Activated naive CD4-positive, alpha-beta T cell treated with anti-CD3 and anti-CD28 coated beads, Interleukin-2, amount 50 U/mL, for 24 hours (primary cell): ENCODE measurements at regions not wholly inside any gene's neighbourhood (a gene's known extent, or its start where the extent isn't known, plus 50 kb on each side); places are given as distances from the start of the nearest gene placed in this dataset.
"Not testable (repeated sequence)": the region's sequence is repeated elsewhere in the genome, so short reads cannot be mapped to it uniquely, and the experiment has no call there.

Source experiments
- H3K27ac Mint-ChIP-seq: one replicate; pipeline ENCODE4 v1.8.0; 2021; ENCODE audit warnings: mild to moderate bottlenecking, mixed read lengths
- H3K27me3 Mint-ChIP-seq: one replicate; pipeline ENCODE4 v1.8.0; 2021; ENCODE audit warnings: mixed read lengths
- H3K36me3 Mint-ChIP-seq: one replicate; pipeline ENCODE4 v1.8.0; 2021; ENCODE audit warnings: mixed read lengths
- H3K4me1 Mint-ChIP-seq: one replicate; pipeline ENCODE4 v1.8.0; 2021; ENCODE audit warnings: mixed read lengths
- H3K4me3 Mint-ChIP-seq: one replicate; pipeline ENCODE4 v1.8.0; 2021; ENCODE audit warnings: mild to moderate bottlenecking, mixed read lengths
- H3K9me3 Mint-ChIP-seq: one replicate; pipeline ENCODE4 v1.8.0; 2021; ENCODE audit warnings: mixed read lengths

GRCh38 chr6:67190733-67191132, 1444.3 kb upstream of the ADGRB3 start:
- H3K27me3 Mint-ChIP-seq: no peaks in the 10 kb centered on the region
- H3K4me1 Mint-ChIP-seq: no peaks in the 10 kb centered on the region
- H3K36me3 Mint-ChIP-seq: no peaks in the 10 kb centered on the region
- H3K4me3 Mint-ChIP-seq: no peak overlapping the region
- no peaks in the 10 kb centered on the region for H3K9me3 Mint-ChIP-seq
- no peak overlapping the region for H3K27ac Mint-ChIP-seq

GRCh38 chr6:67184405-67184804, 1450.7 kb upstream of the ADGRB3 start:
- Mint-ChIP-seq H3K4me3 (no peak overlapping the region), H3K9me3 (peaks cover 6% of the 10 kb centered on the region), H3K27ac (no peak overlapping the region), H3K4me1 (no peaks in the 10 kb centered on the region), H3K36me3 (no peaks in the 10 kb centered on the region), H3K27me3 (no peaks in the 10 kb centered on the region)

- no peak overlapping the region for H3K27ac Mint-ChIP-seq
- H3K9me3 Mint-ChIP-seq: no peaks in the 10 kb centered on the region
- no peaks in the 10 kb centered on the region for H3K36me3 Mint-ChIP-seq
- no peaks in the 10 kb centered on the region for H3K27me3 Mint-ChIP-seq
- no peaks in the 10 kb centered on the region for H3K4me1 Mint-ChIP-seq
- no peak overlapping the region for H3K4me3 Mint-ChIP-seq
Observed at GRCh38 chr6:67175101-67175500, 1460.0 kb upstream of the ADGRB3 start.

- Mint-ChIP-seq H3K27ac (no peak overlapping the region), H3K4me3 (no peak overlapping the region)
Observed at GRCh38 chr6:67165606-67166005, 1458.6 kb upstream of the EYS start.

GRCh38 chr6:67160820-67161219, 1453.8 kb upstream of the EYS start:
- H3K4me1 Mint-ChIP-seq: no peaks in the 10 kb centered on the region
- H3K27ac Mint-ChIP-seq: no peak overlapping the region
- H3K4me3 Mint-ChIP-seq: no peak overlapping the region
- no peaks in the 10 kb centered on the region for H3K27me3 Mint-ChIP-seq
- peaks cover 10% of the 10 kb centered on the region for H3K9me3 Mint-ChIP-seq
- no peaks in the 10 kb centered on the region for H3K36me3 Mint-ChIP-seq

More at GRCh38 chr6:67165606-67166005, 1458.6 kb upstream of the EYS start:
- H3K9me3 Mint-ChIP-seq: peaks cover 10% of the 10 kb centered on the region
- H3K36me3 Mint-ChIP-seq: no peaks in the 10 kb centered on the region
- H3K27me3 Mint-ChIP-seq: no peaks in the 10 kb centered on the region
- H3K4me1 Mint-ChIP-seq: no peaks in the 10 kb centered on the region

- no peak overlapping the region for H3K4me3 Mint-ChIP-seq
- no peak overlapping the region for H3K27ac Mint-ChIP-seq
- no peaks in the 10 kb centered on the region for H3K4me1 Mint-ChIP-seq
- H3K27me3 Mint-ChIP-seq: no peaks in the 10 kb centered on the region
- peaks cover 4% of the 10 kb centered on the region for H3K9me3 Mint-ChIP-seq
- H3K36me3 Mint-ChIP-seq: no peaks in the 10 kb centered on the region
Observed at GRCh38 chr6:67141005-67141404, 1434.0 kb upstream of the EYS start.

- no peaks in the 10 kb centered on the region for H3K36me3 Mint-ChIP-seq
- no peaks in the 10 kb centered on the region for H3K9me3 Mint-ChIP-seq
- no peak overlapping the region for H3K27ac Mint-ChIP-seq
- no peaks in the 10 kb centered on the region for H3K4me1 Mint-ChIP-seq
- no peak overlapping the region for H3K4me3 Mint-ChIP-seq
- no peaks in the 10 kb centered on the region for H3K27me3 Mint-ChIP-seq
Observed at GRCh38 chr6:67133973-67134372, 1426.9 kb upstream of the EYS start.

GRCh38 chr6:67131827-67132226, 1424.8 kb upstream of the EYS start:
- Mint-ChIP-seq H3K27me3 (no peaks in the 10 kb centered on the region), H3K36me3 (no peaks in the 10 kb centered on the region), H3K27ac (no peak overlapping the region), H3K9me3 (no peaks in the 10 kb centered on the region), H3K4me1 (no peaks in the 10 kb centered on the region), H3K4me3 (no peak overlapping the region)

- H3K27ac Mint-ChIP-seq: no peak overlapping the region
Observed at GRCh38 chr6:67129780-67130179, 1422.8 kb upstream of the EYS start.

GRCh38 chr6:67127041-67127440, 1420.0 kb upstream of the EYS start:
- Mint-ChIP-seq H3K4me3 (no peak overlapping the region), H3K4me1 (no peaks in the 10 kb centered on the region), H3K27ac (no peak overlapping the region), H3K36me3 (no peaks in the 10 kb centered on the region), H3K9me3 (no peaks in the 10 kb centered on the region), H3K27me3 (no peaks in the 10 kb centered on the region)

More at GRCh38 chr6:67129780-67130179, 1422.8 kb upstream of the EYS start:
- H3K4me1 Mint-ChIP-seq: no peaks in the 10 kb centered on the region
- H3K9me3 Mint-ChIP-seq: no peaks in the 10 kb centered on the region
- H3K4me3 Mint-ChIP-seq: no peak overlapping the region
- no peaks in the 10 kb centered on the region for H3K36me3 Mint-ChIP-seq
- H3K27me3 Mint-ChIP-seq: no peaks in the 10 kb centered on the region

GRCh38 chr6:67121115-67121514, 1414.1 kb upstream of the EYS start:
- Mint-ChIP-seq H3K4me3 (no peak overlapping the region), H3K9me3 (no peaks in the 10 kb centered on the region), H3K36me3 (no peaks in the 10 kb centered on the region), H3K27ac (no peak overlapping the region), H3K27me3 (no peaks in the 10 kb centered on the region), H3K4me1 (no peaks in the 10 kb centered on the region)

GRCh38 chr6:67112120-67112519, 1405.1 kb upstream of the EYS start:
- H3K4me3 Mint-ChIP-seq: no peak overlapping the region
- no peak overlapping the region for H3K27ac Mint-ChIP-seq
- H3K27me3 Mint-ChIP-seq: no peaks in the 10 kb centered on the region
- no peaks in the 10 kb centered on the region for H3K36me3 Mint-ChIP-seq
- H3K9me3 Mint-ChIP-seq: no peaks in the 10 kb centered on the region
- H3K4me1 Mint-ChIP-seq: no peaks in the 10 kb centered on the region

- Mint-ChIP-seq H3K4me3 (no peak overlapping the region), H3K4me1 (no peaks in the 10 kb centered on the region), H3K27ac (no peak overlapping the region), H3K36me3 (no peaks in the 10 kb centered on the region), H3K27me3 (no peaks in the 10 kb centered on the region), H3K9me3 (no peaks in the 10 kb centered on the region)
Observed at GRCh38 chr6:67102743-67103142, 1395.7 kb upstream of the EYS start.

GRCh38 chr6:67095618-67096226, 1388.7 kb upstream of the EYS start:
- H3K4me3 Mint-ChIP-seq, H3K4me1 Mint-ChIP-seq, H3K27ac Mint-ChIP-seq, H3K27me3 Mint-ChIP-seq, H3K9me3 Mint-ChIP-seq, H3K36me3 Mint-ChIP-seq: not testable (repeated sequence)

GRCh38 chr6:67094431-67094946, 1387.5 kb upstream of the EYS start:
- no peaks in the 10 kb centered on the region for H3K27me3 Mint-ChIP-seq
- no peak overlapping the region for H3K27ac Mint-ChIP-seq
- H3K4me1 Mint-ChIP-seq: no peaks in the 10 kb centered on the region
- H3K4me3 Mint-ChIP-seq: no peak overlapping the region
- peaks cover 3% of the 10 kb centered on the region for H3K9me3 Mint-ChIP-seq
- H3K36me3 Mint-ChIP-seq: no peaks in the 10 kb centered on the region

- no peak overlapping the region for H3K27ac Mint-ChIP-seq
- H3K9me3 Mint-ChIP-seq: no peaks in the 10 kb centered on the region
- no peaks in the 10 kb centered on the region for H3K36me3 Mint-ChIP-seq
- H3K4me3 Mint-ChIP-seq: no peak overlapping the region
- H3K27me3 Mint-ChIP-seq: no peaks in the 10 kb centered on the region
- H3K4me1 Mint-ChIP-seq: no peaks in the 10 kb centered on the region
Observed at GRCh38 chr6:67073938-67074337, 1366.9 kb upstream of the EYS start.

GRCh38 chr6:67068781-67069180, 1361.8 kb upstream of the EYS start:
- no peaks in the 10 kb centered on the region for H3K27me3 Mint-ChIP-seq
- H3K4me1 Mint-ChIP-seq: no peaks in the 10 kb centered on the region
- no peak overlapping the region for H3K4me3 Mint-ChIP-seq
- no peak overlapping the region for H3K27ac Mint-ChIP-seq
- H3K9me3 Mint-ChIP-seq: no peaks in the 10 kb centered on the region
- H3K36me3 Mint-ChIP-seq: no peaks in the 10 kb centered on the region
